NCI-H748 (cell line): ENCODE measurements at regions not wholly inside any gene's neighbourhood (a gene's known extent, or its start where the extent isn't known, plus 50 kb on each side); places are given as distances from the start of the nearest gene placed in this dataset.

Experiments used
- DNase-seq: peaks from one replicate; lab custom pipeline; 2025; ENCODE audit not compliant: unreplicated experiment; lab: John Stamatoyannopoulos, UW

GRCh38 chr5:74136276-74136825 is 504.2 kb downstream of the ENC1 start:
- no peak for DNase-seq

GRCh38 chr5:74135033-74135432 is 505.5 kb downstream of the ENC1 start:
- DNase-seq: no peak

GRCh38 chr5:74132485-74132884 is 506.5 kb downstream of the ARHGEF28 start:
- peak; percentile 30 for DNase-seq

GRCh38 chr5:74131250-74131649 is 505.3 kb downstream of the ARHGEF28 start:
- DNase-seq: no peak

GRCh38 chr5:74130155-74130897 is 504.3 kb downstream of the ARHGEF28 start:
- peak; percentile 100 for DNase-seq

GRCh38 chr5:74127381-74128320 is 501.7 kb downstream of the ARHGEF28 start:
- DNase-seq: peak; percentile 98

- peak; percentile 16 for DNase-seq
These were observed 500.3 kb downstream of the ARHGEF28 start for GRCh38 chr5:74126294-74126693.

- peak; percentile 95 for DNase-seq
These were observed 498.8 kb downstream of the ARHGEF28 start for GRCh38 chr5:74124826-74125225.

- peak; percentile 82 for DNase-seq
These were observed 497.9 kb downstream of the ARHGEF28 start for GRCh38 chr5:74123929-74124328.

- DNase-seq: peak; percentile 98
These were observed 497.1 kb downstream of the ARHGEF28 start for GRCh38 chr5:74122979-74123590.

GRCh38 chr5:74122175-74122574 is 496.2 kb downstream of the ARHGEF28 start:
- DNase-seq: peak; percentile 77

- DNase-seq: no peak
These were observed 494.6 kb downstream of the ARHGEF28 start for GRCh38 chr5:74120585-74120984.

- DNase-seq: no peak
These were observed 492.1 kb downstream of the ARHGEF28 start for GRCh38 chr5:74118071-74118470.

- no peak for DNase-seq
These were observed 491.0 kb downstream of the ARHGEF28 start for GRCh38 chr5:74116984-74117383.

- no peak for DNase-seq
These were observed 490.3 kb downstream of the ARHGEF28 start for GRCh38 chr5:74116266-74116665.

- no peak for DNase-seq
These were observed 487.9 kb downstream of the ARHGEF28 start for GRCh38 chr5:74113927-74114326.

- no peak for DNase-seq
These were observed 487.2 kb downstream of the ARHGEF28 start for GRCh38 chr5:74113196-74113540.

- peak; percentile 87 for DNase-seq
These were observed 486.6 kb downstream of the ARHGEF28 start for GRCh38 chr5:74112372-74113195.

GRCh38 chr5:74111764-74112163 is 485.8 kb downstream of the ARHGEF28 start:
- no peak for DNase-seq

GRCh38 chr5:74109344-74109743 is 483.3 kb downstream of the ARHGEF28 start:
- DNase-seq: no peak
